GM21381 (cell line): ENCODE measurements at regions not wholly inside any gene's neighbourhood (a gene's known extent, or its start where the extent isn't known, plus 50 kb on each side); places are given as distances from the start of the nearest gene placed in this dataset.

Experiments
- ATAC-seq: cut with Tn5 transposase; IDR thresholded peaks from one replicate; pipeline ENCODE4 v1.9.1; 2021; ENCODE audit warnings: mild to moderate bottlenecking, moderate library complexity; ENCODE audit not compliant: unreplicated experiment

GRCh38 chr6:127032971-127033370 is 85.5 kb upstream of the RSPO3 start:
- no peak for ATAC-seq

DNA sequence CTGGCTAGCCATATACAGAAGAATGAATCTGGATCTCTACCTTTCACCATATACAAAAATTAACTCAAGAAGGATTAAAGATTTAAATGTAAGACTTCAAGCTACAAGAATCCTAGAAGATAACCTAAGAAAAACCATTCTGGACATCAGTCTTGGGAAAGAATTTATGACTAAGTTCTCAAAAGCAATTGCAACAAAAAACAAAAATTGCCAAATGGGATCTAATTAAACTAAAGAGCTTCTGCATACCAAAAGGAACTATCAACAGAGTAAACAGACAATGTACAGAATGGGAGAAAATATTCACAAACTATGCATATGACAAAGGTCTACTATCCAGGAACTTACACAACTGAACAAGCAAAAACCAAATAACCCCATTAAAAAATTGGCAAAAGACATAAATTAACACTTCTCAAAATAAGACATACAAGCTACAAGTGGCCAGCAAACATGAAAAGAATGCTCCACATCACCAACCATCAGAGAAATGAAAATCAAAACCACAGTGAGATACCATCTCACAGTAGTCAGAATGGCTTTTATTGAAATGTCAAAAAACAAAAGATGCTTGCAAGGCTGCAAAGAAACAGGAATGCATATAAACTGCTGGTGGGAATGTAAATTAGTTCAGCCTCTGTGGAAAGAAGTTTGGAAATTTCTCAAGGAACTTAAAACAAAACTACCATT is 66.8 kb upstream of the RSPO3 start:
- no peak for ATAC-seq

GRCh38 chr6:127053032-127053874 is 65.2 kb upstream of the RSPO3 start:
- no peak for ATAC-seq

GRCh38 chr6:127053875-127054235 is 64.6 kb upstream of the RSPO3 start:
- ATAC-seq: no peak

- ATAC-seq: no peak
Observed at GRCh38 chr6:127058027-127058426, 60.4 kb upstream of the RSPO3 start.

DNA sequence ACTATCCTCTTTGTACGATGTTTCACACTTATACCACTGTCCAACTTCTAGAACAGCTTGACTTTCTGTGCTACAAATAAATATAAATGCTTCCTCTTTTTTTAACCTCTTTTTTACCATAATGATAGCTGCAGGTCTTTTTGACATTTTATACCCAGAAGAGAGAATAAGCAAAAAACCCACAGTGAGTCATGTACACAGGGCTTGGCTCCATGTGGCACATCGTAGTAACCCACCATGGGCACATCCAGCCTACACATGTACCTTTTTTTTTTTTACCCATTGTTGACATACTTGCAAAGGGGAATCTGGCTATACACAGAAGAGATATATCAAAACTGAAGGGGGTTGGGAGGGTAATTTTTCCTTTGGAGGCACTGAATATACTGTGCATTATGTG is 59.5 kb upstream of the RSPO3 start:
- no peak for ATAC-seq
